ENCODE measurements at regions not wholly inside any gene's neighbourhood (a gene's known extent, or its start where the extent isn't known, plus 50 kb on each side); places are given as distances from the start of the nearest gene placed in this dataset.
"Not testable (repeated sequence)": the region's sequence is repeated elsewhere in the genome, so short reads cannot be mapped to it uniquely, and the experiment has no call there.

DNA sequence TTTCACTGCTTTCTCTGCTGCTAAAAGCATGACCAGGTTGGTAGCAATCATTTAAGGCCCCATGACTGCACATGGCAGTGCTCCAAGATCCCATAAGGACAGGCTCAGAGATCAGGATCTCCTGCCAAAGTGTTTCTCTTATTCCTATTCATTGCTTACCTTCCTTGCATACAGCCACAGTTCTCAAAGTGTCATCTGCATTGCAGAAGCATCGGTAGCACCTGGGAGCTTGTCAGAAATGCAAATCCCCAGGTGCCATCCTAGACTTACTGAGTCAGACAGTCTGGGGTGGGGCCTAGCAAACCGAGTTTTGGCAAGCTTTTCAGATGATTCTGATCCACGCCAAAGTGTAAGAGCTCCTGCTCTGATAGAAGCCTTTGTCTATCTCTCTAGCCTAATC, 489.0 kb upstream of the AUTS2 start:
- Histone ChIP-seq H3K4me1 (no peaks in the 10 kb centered on the region), H3K36me3 (no peaks in the 10 kb centered on the region), H3K27me3 (no peaks in the 10 kb centered on the region), H3K9me3 (no peaks in the 10 kb centered on the region), H3K4me3 (ENCODE audit: low read depth, low read length) (no peak overlapping the region)
- TF ChIP-seq, protein P1, sequence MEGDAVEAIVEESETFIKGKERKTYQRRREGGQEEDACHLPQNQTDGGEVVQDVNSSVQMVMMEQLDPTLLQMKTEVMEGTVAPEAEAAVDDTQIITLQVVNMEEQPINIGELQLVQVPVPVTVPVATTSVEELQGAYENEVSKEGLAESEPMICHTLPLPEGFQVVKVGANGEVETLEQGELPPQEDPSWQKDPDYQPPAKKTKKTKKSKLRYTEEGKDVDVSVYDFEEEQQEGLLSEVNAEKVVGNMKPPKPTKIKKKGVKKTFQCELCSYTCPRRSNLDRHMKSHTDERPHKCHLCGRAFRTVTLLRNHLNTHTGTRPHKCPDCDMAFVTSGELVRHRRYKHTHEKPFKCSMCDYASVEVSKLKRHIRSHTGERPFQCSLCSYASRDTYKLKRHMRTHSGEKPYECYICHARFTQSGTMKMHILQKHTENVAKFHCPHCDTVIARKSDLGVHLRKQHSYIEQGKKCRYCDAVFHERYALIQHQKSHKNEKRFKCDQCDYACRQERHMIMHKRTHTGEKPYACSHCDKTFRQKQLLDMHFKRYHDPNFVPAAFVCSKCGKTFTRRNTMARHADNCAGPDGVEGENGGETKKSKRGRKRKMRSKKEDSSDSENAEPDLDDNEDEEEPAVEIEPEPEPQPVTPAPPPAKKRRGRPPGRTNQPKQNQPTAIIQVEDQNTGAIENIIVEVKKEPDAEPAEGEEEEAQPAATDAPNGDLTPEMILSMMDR (IDR thresholded peaks at IDR 0.05; ENCODE audit: low read depth, low read length): no peak
- no peak for DNase-seq

DNA sequence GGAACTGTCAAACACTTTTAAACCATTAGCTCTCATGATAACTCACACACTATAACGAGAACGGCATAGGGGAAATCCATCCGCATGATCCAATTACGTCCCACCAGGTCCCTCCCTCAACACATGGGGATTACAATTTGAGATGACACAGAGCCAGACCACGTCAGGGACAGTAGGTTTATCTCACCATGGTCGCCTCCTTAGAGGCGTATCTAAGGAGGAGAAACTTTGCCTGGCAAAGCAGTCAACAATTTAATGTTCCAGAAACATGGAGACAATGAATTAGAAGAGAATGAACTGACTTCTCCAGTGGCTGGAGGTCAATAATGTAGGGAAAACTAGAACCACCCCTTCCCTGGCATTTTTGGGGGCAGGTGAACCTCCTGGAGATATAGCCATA, 488.4 kb upstream of the AUTS2 start:
- H3K4me3 ChIP-seq (ENCODE audit: low read depth, low read length): no peak overlapping the region
- TF ChIP-seq, protein P1 (IDR thresholded peaks at IDR 0.05; ENCODE audit: low read depth, low read length): no peak
- H3K27me3 ChIP-seq: no peaks in the 10 kb centered on the region
- H3K9me3 ChIP-seq: no peaks in the 10 kb centered on the region
- no peaks in the 10 kb centered on the region for H3K4me1 ChIP-seq
- DNase-seq: no peak
- no peaks in the 10 kb centered on the region for H3K36me3 ChIP-seq

DNA sequence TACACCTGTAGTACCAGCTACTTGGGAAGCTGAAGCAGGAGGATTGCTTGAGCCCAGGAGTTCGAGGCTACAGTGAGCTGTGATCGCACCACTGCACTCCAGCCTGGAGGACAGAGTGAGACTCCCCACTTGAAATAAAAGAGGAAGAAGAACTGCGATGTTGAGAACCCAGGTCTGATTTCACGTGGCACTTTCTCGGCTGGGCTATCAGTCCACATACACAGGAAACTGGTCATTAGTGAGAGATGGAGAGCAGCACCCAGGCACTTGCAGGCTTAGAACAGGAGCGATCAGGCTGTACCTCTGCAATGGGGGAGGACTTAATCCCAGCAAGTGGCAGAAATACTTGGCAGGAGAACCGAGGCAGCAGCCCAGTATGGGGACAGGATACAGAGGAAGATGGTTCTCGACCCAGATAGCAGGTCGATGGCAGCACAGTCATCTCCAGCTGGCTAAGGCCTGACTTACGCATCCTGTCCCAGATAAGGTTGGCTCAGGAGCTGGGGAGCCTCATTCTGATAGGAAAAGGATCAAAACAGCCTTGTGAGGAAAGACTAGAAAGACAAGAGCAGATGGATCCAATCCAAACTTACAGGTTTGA, 487.7 kb upstream of the AUTS2 start:
- TF ChIP-seq, protein P1 (IDR thresholded peaks at IDR 0.05; ENCODE audit: low read depth, low read length): no peak
- Histone ChIP-seq H3K36me3 (no peaks in the 10 kb centered on the region), H3K4me3 (ENCODE audit: low read depth, low read length) (no peak overlapping the region), H3K9me3 (no peaks in the 10 kb centered on the region), H3K27me3 (no peaks in the 10 kb centered on the region), H3K4me1 (no peaks in the 10 kb centered on the region)
- no peak for DNase-seq

DNA sequence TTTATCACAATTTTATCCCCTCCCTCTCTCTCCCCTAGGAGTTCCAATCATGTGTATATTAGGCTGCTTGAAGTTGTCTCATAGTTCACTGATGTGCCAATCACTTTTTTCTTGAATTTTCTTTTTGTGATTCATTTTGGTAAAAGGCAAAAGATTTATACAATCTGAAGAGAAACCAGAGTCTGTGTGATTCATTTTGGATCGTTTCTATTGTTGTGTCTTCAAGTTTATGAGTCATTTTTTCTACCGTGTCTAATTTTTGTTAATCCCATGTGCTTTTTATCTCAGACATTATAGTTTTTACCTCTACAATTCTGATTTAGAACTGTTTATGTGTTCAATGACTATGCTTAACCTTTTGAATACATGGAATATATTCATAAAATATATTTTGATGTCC, 483.9 kb upstream of the AUTS2 start:
- no peaks in the 10 kb centered on the region for H3K4me1 ChIP-seq
- H3K4me3 ChIP-seq (ENCODE audit: low read depth, low read length): no peak overlapping the region
- H3K9me3 ChIP-seq: no peaks in the 10 kb centered on the region
- DNase-seq: no peak
- TF ChIP-seq, protein P1 (IDR thresholded peaks at IDR 0.05; ENCODE audit: low read depth, low read length): no peak
- no peaks in the 10 kb centered on the region for H3K36me3 ChIP-seq
- H3K27me3 ChIP-seq: no peaks in the 10 kb centered on the region

DNA sequence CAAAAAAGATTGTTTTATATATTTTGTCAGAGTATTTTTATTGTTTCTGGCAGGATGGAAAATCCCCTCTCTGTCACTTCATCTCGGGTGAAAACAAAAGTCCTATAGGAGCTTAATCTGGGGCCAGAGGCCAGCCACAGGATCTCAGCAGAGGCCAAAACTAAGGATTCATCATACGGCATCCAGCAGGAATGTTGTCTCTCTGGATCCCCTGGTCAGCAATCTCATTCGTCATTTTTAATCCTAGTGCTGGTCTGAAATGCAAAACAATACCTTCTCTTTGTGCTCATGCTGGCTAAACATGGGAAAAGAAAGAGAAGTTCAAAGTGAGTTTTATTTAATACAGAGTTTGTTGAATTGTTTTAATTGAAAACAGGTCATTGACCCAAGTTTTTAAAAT, 482.5 kb upstream of the AUTS2 start:
- TF ChIP-seq, protein P1 (IDR thresholded peaks at IDR 0.05; ENCODE audit: low read depth, low read length): no peak
- Histone ChIP-seq H3K4me3 (ENCODE audit: low read depth, low read length) (no peak overlapping the region), H3K9me3 (no peaks in the 10 kb centered on the region), H3K4me1 (no peaks in the 10 kb centered on the region), H3K36me3 (no peaks in the 10 kb centered on the region), H3K27me3 (no peaks in the 10 kb centered on the region)
- DNase-seq: no peak

DNA sequence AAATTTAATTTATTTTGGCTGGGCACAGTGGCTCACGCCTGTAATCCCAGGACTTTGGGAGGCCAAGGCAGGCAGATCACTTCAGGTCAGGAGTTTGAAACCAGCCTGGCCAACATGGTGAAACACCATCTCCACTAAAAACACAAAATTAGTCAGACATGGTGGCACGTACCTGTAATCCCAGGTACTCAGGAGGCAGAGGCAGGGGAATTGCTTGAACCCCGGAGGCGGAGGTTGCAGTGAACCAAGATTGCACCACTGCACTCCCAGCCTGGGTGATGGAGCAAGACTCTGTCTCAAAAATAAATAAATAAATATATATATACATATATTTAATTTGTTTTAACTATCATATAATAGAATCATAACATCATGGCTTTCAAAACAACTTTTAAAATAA, 482.1 kb upstream of the AUTS2 start:
- H3K36me3 ChIP-seq; DNase-seq; H3K4me3 ChIP-seq (ENCODE audit: low read depth, low read length); H3K27me3 ChIP-seq; H3K4me1 ChIP-seq; H3K9me3 ChIP-seq: not testable (repeated sequence)

DNA sequence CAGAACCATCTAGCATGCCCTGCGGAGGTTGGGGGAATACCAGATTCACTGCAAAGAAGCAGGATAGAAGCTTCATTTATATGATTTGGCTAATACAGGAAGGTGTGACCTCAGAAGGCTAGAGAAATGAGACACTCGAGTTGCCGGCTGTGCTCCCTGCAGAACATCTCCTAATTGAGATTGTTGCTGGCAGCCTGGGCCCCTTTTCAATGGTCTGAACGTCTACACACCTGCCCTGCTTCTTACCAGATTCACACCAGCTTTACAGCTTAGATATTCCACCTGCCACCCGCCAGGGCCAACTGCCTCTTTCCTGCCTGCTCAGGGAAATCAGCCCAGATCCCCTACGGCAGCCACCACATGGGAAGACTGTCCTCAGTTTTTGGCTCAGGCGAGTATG, 475.3 kb upstream of the AUTS2 start:
- Histone ChIP-seq H3K36me3 (no peaks in the 10 kb centered on the region), H3K4me1 (no peaks in the 10 kb centered on the region), H3K27me3 (no peaks in the 10 kb centered on the region), H3K9me3 (no peaks in the 10 kb centered on the region), H3K4me3 (ENCODE audit: low read depth, low read length) (no peak overlapping the region)
- DNase-seq: no peak
- TF ChIP-seq, protein P1 (IDR thresholded peaks at IDR 0.05; ENCODE audit: low read depth, low read length): no peak
